Keratinocyte (primary cell): ENCODE measurements at regions not wholly inside any gene's neighbourhood (a gene's known extent, or its start where the extent isn't known, plus 50 kb on each side); places are given as distances from the start of the nearest gene placed in this dataset.

Experiments used
- EZH2 ChIP-seq: IDR thresholded peaks from one replicate; pipeline ENCODE4 v1.6.1; 2012; ENCODE audit warnings: inconsistent platforms, mild to moderate bottlenecking, low read length, moderate library complexity
- TF ChIP-seq, protein P1 (sequence below), 3 experiments: IDR thresholded peaks in 1 of 3; conservative IDR thresholded peaks in 1 of 3; optimal IDR thresholded peaks in 1 of 3; 2 replicates in 2 of 3; 3 replicates in 1 of 3; pipeline versions ENCODE3 to v1.5.1; 2011; ENCODE audit warnings: low read length in 3 of 3, mild to moderate bottlenecking in 3 of 3, moderate library complexity in 2 of 3, control low read depth in 1 of 3, inconsistent platforms in 1 of 3; ENCODE audit not compliant: insufficient read depth in 2 of 3; ENCODE audit errors: extremely low read depth in 1 of 3

DNA sequence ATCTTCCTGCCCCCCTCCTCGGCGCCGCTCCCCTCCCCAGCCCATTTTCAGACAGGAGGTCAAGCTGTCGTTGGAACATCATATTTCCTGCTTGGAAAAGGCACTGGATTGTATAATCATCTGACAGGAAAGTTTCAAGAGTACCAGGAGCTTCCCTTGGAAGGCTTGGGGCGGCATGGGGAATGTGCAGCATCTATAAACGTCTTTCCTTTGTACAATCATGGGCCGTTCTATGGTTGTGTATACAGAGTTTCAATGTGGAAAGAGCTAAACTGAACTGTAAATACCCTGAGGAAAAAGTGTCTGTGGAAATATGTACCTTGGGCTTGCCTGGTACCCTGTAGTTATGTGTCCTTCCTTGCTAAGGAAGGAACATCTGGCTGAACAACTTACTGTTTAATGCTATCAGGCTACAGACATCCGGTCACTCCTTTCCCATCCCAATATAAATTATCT is 368.1 kb upstream of the ADGRL2 start:
- TF ChIP-seq, protein P1, sequence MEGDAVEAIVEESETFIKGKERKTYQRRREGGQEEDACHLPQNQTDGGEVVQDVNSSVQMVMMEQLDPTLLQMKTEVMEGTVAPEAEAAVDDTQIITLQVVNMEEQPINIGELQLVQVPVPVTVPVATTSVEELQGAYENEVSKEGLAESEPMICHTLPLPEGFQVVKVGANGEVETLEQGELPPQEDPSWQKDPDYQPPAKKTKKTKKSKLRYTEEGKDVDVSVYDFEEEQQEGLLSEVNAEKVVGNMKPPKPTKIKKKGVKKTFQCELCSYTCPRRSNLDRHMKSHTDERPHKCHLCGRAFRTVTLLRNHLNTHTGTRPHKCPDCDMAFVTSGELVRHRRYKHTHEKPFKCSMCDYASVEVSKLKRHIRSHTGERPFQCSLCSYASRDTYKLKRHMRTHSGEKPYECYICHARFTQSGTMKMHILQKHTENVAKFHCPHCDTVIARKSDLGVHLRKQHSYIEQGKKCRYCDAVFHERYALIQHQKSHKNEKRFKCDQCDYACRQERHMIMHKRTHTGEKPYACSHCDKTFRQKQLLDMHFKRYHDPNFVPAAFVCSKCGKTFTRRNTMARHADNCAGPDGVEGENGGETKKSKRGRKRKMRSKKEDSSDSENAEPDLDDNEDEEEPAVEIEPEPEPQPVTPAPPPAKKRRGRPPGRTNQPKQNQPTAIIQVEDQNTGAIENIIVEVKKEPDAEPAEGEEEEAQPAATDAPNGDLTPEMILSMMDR (optimal IDR thresholded peaks at IDR 0.05 in 1 of 3, IDR thresholded peaks at IDR 0.05 in 1 of 3, conservative IDR thresholded peaks at IDR 0.05 in 1 of 3; ENCODE audit: extremely low read depth in 1 of 3, insufficient read depth in 2 of 3, low read length in 3 of 3) = no peak
- no peak for TF ChIP-seq EZH2
